HG03060 (cell line): ENCODE measurements at regions not wholly inside any gene's neighbourhood (a gene's known extent, or its start where the extent isn't known, plus 50 kb on each side); places are given as distances from the start of the nearest gene placed in this dataset.

Source experiments
- ATAC-seq: cut with Tn5 transposase; IDR thresholded peaks from one replicate; pipeline ENCODE4 v1.9.1; 2021; ENCODE audit warnings: low read depth, moderate number of reproducible peaks; ENCODE audit not compliant: unreplicated experiment

DNA sequence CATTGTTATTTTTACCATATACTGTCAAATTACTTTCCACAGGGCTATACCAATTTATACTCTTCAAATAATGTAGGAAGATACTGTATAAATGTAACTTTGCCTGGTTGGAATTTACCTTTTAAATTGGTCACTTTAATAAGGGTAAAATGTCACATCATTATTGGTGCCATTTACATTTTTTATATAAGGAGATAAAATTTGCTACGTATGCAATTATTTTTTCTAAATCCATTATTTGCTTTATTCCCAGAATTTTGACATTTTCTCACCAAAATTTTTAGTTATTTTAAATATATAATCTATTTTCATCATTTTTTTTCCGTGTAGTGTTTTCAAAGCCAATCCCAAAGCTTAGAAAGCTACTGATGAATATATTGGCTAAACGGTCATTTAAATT is 664.7 kb downstream of the KCNJ2 start:
- ATAC-seq = no peak

DNA sequence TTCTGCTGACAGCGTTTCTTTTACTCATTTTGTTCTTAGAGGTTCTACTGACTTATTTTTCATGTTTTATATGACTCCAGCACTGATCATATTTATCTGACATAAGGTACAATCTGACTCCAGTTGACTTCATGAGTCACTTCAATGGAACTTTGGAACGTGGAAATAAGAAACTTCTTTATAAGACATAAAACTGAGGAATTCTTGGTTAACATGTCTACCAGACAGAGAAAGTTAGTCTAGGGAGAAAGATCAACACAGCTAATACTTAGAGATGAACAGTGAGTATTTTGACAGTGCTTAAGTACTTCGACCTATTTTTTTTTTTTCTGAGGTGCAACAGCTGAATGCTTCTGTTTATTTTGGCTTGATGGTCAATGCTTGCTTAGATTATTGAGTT is 679.5 kb downstream of the KCNJ2 start:
- no peak for ATAC-seq

DNA sequence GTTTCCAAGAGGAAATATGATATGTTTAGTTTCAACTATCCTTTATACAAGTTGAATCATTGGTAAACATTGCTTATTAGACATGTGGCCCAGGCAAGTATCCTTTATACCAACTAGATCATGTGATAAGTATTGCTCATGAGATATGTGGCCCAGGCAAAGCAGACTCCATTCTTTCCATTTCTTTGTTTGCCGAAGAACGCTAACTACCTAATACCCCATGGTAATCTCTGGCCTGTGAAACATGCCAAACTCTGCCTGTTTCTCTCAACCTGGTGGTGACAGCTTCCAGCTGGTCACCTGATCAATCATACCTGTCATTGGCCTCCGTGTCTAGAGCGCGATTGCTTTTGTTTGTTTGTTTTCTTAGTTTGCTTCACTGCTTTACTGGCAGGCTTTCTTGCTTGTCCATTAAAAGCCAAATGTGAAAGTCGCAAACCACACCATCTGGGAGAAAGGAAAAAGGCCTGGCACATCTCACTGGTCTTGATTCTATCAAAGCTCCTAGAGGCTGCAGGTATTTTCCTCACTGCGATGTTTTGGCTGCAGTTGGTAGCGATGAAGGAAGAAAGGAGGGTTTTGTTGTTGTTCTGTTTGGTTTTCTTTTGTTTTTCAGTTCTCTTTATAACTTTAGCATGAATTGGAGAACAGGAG is 686.2 kb downstream of the KCNJ2 start:
- no peak for ATAC-seq

DNA sequence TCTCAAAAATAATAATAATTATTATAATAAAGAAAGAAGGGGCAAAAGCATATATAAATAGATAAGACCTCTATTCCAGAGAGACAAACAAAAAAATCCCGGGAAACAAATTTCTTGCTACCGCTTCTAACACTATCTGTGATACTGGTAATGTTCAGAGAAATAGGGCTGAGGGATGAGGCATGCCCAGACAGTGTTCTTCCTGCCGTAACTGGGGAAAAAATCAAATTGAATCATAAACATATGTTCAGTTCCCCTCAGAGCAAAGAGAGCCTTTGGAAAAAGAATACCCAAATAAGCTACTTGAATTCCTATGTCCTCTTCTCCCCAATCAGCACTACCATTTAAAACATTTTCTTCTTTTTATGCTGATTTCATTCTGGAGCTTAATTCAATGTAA is 688.0 kb downstream of the KCNJ2 start:
- no peak for ATAC-seq

DNA sequence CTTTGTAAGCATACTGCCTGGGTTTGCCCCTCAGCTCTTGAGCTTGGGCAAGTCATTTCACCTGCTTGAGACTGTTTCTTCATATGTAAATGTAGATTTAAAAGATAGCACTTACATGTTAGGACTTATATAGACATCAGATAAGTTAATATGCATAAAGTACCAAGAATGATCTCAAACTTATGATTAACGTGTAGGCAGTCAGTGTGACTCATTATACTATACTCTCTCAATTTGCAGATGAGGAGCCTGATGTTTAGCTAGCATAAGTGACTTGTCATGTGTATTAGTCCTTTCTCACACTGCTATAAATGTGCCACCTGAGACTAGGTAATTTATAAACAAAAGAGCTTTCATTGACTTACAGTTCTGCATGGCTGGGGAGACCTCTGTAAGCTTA is 690.5 kb downstream of the KCNJ2 start:
- ATAC-seq = no peak

DNA sequence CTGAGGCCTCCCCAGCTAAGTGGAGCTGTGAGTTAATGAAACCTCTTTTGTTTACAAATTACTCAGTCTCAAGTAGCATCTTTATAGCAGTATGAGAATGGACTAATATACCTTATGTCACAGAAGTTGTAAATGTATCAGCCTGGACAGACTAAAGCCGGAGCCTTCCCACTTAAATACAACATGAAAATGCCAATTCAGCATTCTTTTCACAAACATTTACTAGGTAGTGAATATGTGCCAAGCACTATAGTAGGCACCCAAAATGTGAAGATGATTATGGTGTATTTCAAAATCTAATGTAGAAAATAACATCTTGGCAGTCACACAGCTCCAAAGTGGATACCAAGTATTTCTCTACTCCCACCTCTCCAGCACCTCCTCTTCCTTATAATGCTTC is 693.0 kb downstream of the KCNJ2 start:
- no peak for ATAC-seq

DNA sequence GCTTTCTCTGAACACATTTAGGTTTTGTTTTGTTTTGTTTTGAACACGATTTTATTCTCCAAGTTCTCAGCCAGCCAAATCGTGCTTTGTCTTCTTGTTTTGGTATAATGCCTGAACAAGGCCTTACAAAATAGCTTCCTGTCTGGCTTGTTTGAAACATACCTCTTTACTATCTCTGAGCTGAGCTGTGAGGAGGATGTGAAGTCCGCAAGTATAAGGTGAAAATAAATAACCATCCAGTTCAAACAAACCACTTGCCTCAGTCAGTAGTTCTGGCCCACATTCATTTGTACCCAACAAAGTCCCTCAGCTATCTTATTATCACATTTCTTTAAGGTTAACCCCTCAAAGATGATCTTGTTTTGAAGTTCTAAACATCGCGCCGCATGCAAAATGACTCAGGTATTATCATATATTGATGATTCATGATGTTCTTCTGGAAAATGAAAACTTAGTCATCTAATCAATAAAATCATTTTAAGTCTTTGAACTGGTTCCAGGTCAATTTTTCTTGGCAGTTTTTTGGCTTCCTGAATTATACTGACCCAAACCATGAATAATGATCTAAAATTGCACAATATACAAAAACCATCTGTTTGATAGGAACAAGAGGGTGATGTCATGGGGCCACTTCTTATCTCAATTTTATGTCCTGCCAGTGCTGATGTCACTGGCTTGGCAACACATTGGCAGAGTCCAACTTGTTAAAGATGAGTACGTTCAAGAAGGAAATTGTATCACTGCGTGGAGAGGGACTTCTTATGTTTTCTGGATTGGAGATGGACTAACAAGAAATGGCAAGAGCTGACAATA is 694.3 kb downstream of the KCNJ2 start:
- ATAC-seq = no peak

DNA sequence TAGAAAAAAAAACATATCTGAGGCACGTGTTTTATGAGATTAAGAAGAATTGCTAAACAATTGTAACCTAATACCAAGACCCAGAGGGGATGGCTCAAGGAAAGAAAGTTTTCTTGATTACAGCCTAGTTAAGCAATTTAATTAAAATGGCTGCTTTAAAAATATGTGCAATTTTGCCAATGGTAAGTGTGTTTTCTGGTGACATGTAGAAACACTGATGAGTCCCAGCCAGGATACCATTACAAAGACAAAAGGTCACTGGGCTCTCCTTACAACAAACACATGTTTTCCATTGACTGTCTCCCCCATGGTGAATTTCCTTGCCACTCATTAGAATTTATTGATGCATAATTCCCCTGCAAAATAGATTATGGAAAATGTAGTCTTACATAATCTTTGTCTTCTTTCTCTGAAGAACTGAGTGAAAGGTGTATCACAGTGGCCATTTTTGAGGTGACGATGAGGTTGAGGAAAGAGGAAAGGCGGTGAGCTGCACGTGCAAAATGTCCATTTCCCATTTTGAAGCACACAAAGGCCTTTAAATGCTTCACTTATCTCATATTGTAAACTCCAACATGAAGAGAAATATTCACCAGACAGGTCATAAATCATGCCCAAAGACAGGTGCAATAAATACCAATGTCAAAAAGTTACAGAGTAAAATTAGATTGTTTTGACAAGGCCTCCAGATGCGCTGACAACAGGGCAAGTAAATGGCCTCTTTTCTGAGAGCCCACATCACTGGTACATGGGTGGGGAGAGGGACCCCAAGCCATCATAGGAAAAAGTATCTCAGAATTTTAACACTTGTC is 696.9 kb downstream of the KCNJ2 start:
- ATAC-seq = no peak

DNA sequence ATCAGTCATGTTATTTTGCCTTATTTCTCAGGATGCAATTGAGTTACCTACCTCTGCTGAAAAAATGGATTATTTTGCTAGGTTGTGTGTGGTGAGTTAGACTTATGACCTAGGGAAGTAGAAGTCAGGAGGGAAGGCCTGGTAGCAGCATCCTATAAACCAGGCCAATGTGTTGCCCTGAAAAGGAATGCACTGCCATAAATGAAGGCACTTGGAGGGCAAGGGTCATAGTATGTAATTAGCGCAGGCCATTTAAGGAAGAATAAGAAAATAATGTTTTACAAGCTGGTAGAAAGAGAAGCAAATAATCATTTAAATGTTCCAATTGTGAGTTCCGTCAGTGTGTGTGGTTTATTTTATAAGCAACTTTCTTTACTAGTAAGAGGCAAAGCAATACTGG is 698.8 kb downstream of the KCNJ2 start:
- ATAC-seq = no peak

DNA sequence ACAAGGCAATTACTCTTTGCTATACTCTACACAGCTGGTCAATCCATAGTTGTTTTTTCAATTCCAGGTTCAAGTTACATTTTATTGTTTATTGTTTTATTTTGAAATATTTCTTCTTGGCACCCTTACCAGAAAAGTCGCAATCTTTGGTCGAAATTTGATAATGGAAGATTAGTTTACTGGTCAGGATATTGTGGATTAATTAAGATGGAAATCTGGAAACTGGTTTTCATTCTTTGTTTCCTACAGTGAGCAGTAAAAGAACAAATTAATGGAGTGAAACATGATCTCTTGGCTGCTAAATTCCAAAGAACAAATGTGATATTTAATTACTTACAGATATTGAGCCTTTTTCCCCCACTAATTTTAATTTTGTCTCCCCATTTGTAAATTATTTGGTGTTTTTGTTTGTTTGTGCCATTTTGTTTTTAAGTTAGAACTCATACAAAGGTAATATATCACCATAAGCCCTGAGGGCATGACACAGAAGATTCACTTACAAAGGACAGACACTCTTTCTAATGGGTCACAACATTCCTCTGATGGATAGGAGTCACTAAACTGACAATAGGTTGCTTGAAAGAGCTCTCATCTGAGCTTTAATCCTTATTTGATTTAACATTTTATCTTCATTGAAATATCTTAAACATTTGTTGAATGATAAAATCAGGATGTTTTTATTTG is 700.2 kb downstream of the KCNJ2 start:
- no peak for ATAC-seq

DNA sequence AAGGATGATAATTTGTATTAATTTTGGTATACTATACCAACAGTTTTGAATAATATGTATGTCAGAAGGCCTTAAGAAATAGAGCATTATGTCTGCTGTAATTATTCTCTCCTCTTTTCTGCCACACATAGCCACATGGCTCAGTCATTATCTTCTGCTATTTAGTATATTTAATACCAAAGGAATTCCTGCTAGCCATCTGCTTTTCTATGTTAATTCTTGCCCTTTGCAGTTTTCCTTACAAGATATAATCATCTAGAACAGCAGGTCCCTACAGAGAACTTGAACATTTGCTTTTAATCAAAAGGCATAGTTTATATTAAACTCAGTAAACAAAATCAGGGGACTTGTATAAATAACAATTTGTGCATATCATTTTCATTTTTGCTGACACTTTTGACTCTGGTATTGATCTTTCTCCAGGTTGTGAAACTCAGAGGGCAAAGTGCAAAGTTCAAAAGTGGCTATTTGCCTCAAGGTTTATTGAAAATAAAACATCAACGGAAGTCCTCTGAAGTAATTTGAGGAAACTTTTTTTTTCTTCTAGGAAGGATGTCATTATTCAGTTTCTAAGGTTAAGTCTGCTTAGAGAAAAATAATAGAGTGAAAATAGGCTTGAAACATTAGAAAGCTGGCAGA is 702.0 kb downstream of the KCNJ2 start:
- no peak for ATAC-seq

DNA sequence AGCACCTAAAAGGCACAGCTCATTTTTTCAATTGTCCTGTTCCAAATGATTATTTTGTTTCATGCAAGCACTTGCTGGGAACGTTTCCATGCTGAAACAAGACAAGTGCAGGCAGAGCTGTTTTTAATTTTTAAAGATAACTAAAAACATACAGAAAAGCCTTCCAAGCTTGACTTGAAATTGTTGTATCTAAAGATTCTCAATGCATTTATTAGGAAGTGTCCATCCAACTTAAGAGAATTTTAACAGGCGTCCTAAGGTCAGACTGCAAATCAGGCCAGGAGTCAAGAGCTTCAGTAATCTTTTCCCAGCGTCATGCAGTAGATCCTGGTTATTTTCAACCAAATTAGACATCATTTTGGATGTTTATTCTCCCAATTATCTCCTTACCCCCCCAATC is 702.8 kb downstream of the KCNJ2 start:
- no peak for ATAC-seq

DNA sequence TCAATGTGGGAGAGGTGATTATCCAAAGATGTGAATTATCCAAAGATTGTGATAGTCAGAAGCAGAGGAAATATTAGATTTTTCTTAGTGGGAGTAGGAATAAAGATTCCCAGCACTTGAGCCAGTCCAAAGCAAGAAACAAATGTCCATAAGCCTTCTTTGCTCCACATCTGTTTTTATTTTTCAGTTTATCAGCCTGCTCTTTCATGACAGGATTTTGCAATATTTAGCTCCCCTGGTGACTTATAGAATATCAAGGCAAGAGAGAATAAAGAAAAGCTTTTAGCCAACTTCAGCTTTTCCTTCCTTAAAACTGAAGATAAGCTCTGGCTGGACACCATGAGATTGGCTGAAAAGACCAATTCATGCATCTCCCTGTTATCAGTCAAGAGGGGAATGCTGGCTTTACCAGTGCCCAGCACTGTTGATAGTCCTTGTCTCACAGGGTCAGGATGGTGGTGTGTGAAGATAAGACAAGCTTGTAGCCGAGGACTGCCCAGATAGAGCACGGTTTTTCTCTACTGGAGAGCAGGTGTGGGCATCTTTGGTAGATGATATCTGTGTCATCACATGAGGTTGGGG is 706.5 kb downstream of the KCNJ2 start:
- ATAC-seq = no peak

DNA sequence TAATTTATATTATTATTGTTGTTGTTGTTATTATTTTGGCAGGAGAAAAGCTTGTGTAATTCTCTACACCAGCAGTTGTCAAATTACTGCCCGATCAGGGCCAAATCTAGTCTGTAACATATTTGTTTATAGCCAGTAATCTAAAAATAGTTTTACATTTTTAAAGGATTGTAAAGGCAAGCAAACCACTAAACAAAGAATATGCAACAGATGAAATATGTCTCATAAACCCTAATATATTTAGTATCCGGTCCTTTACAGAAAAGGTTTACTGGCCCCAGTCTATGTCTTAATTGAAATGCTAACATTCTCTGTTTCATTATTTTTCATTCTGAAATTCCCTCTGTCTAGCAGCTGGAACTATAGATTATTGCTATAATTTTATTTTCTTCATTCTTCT is 709.5 kb downstream of the KCNJ2 start:
- no peak for ATAC-seq

DNA sequence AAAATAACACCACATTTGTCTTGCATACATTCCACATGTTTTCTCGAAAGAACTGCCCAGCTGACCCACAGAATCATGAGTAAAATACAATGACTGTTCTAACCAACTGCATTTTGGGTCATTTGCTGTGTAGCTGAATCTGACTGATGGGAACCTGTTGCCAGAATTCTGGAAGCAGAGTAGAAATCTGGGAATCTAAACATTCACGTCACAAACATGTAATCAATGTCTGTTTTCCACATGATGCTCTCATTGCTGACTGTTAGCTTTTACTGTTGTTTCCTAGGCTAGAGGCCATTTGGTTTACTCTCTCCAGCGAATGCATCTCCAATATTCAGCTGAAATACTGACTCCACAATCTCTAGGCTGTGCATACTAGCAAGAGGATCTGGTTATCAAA is 710.1 kb downstream of the KCNJ2 start:
- no peak for ATAC-seq

DNA sequence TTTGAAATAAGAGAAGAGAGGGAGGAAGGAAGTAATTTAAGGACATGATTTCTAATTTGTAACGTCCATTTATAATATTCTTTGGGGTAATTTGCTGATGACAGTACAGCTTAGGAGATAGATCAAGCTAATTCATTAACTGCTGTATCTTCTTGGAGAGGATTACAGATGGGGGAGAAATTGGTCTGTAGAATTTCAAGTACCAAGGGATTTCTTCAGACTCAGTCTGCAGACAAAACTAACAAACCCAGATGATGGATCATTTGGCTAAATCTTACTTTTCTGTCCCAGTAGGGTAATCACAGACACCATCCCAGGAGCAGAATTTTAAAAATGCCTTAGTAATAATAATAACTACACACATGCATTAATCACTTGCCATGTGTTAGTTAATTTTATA is 711.8 kb downstream of the KCNJ2 start:
- no peak for ATAC-seq

DNA sequence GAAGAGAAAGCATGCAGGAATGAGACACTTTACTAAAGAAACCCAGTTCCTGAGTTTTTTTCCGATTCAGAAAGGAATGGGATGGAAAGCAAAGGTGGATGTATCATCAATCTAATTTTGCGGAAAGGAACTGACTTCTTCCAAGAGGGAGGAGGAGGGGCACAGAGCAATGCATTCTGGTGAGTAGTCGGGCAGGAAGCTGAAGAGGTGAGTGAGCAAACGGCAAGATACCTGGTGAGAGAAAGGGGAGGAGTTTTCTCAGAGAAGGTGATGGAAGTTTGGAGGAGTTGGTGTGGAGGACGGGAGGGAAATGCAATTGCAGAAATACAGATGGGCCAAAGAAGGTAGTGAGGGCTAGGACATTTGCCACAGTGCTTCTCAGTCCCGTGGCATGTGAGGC is 713.2 kb downstream of the KCNJ2 start:
- no peak for ATAC-seq

DNA sequence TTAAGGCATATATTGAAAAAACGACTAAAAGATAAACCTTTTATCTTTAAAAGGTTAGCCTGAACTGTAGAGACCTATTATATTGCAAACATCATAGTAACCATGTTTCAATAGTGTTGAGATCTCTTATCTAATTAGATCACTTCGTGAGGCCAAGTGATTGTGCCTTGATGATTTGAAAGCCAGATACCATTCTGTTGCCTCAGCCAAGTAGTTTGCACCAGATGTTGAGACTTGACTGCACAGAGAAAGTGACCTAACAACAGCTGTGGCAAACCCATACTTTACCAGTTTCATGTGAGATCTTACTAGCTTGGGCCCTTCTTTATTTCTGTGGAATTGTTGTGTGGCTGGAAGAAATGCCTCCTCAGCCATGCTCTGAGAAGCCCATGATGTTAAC is 717.3 kb downstream of the KCNJ2 start:
- ATAC-seq = no peak

DNA sequence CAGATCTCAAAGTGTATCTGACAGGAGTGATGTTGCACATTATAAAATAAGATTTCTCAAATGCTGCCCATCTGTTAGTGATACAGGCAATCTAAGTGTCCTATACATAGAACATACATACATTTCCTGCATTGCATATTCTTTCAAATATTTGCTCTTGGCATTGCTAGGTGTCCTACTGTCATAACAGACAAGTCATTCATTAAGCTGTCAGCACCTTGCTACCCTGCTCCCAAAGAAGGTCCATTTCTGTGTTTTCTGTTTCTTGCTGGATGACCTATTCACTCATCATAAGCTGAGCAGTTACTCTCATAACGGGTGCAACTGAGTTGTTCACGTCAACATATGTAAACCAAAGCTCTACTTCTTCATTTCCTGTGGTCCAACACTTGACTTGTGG is 719.0 kb downstream of the KCNJ2 start:
- no peak for ATAC-seq

DNA sequence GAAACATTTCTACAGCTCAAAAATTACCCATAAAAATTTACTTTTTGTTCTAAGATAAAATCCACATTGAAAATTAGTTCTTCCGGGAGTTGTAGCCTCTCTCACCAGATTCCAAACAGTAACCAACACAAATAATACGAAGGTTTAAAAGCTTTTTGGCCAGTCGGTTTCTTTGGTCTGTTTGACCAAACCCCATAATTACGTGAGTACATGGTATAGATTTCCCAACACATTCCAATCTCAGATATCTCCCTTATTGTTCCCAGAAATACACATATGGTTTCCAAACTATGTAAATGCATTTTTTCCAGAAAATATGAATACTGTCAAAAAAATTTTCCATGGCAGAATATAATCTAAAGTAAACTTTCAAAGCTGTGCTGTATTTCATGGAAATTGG is 722.0 kb downstream of the KCNJ2 start:
- ATAC-seq = no peak
